ENCODE measurements at regions not wholly inside any gene's neighbourhood (a gene's known extent, or its start where the extent isn't known, plus 50 kb on each side); places are given as distances from the start of the nearest gene placed in this dataset.

- Histone ChIP-seq H3K9me3 (no peaks in the 10 kb centered on the region), H3K27ac (no peak overlapping the region), H3K27me3 (no peaks in the 10 kb centered on the region), H3K4me1 (no peaks in the 10 kb centered on the region), H3K36me3 (no peaks in the 10 kb centered on the region), H3K4me3 (no peak overlapping the region)
- no peak for DNase-seq (ENCODE audit: low spot score in 2 of 2)
- 96% methylated on average over 2 of the region's 2 CpGs for WGBS
- TF ChIP-seq CTCF (IDR thresholded peaks at IDR 0.05) (no peak), POLR2A (IDR thresholded peaks at IDR 0.05) (no peak), EP300 (IDR thresholded peaks at IDR 0.05) (no peak), POLR2AphosphoS5 (IDR thresholded peaks at IDR 0.05) (no peak)
These were observed 66.7 kb upstream of the NT5C1B start for GRCh38 chr2:18656048-18656447.

GRCh38 chr2:18651842-18652774 lies 62.7 kb upstream of the NT5C1B start:
- no peaks in the 10 kb centered on the region for H3K9me3 ChIP-seq
- no peak for TF ChIP-seq POLR2AphosphoS5 (IDR thresholded peaks at IDR 0.05)
- TF ChIP-seq CTCF (IDR thresholded peaks at IDR 0.05), result no peak
- no peak for TF ChIP-seq POLR2A (IDR thresholded peaks at IDR 0.05)
- no peak for TF ChIP-seq EP300 (IDR thresholded peaks at IDR 0.05)
- H3K27ac ChIP-seq, result no peak overlapping the region
- DNase-seq (ENCODE audit: low spot score in 2 of 2), result no peak
- H3K4me1 ChIP-seq, result no peaks in the 10 kb centered on the region
- H3K27me3 ChIP-seq, result no peaks in the 10 kb centered on the region
- no peak overlapping the region for H3K4me3 ChIP-seq
- 60% methylated on average over 3 of the region's 3 CpGs for WGBS
- no peaks in the 10 kb centered on the region for H3K36me3 ChIP-seq

GRCh38 chr2:18650221-18650620 lies 60.9 kb upstream of the NT5C1B start:
- Histone ChIP-seq H3K36me3 (no peaks in the 10 kb centered on the region), H3K4me3 (no peak overlapping the region), H3K9me3 (no peaks in the 10 kb centered on the region), H3K27me3 (no peaks in the 10 kb centered on the region), H3K4me1 (no peaks in the 10 kb centered on the region), H3K27ac (no peak overlapping the region)
- WGBS, result 39% methylated on average over 2 of the region's 2 CpGs
- DNase-seq (ENCODE audit: low spot score in 2 of 2), result no peak
- TF ChIP-seq CTCF (IDR thresholded peaks at IDR 0.05), result no peak
- TF ChIP-seq POLR2AphosphoS5 (IDR thresholded peaks at IDR 0.05), result no peak
- no peak for TF ChIP-seq EP300 (IDR thresholded peaks at IDR 0.05)
- TF ChIP-seq POLR2A (IDR thresholded peaks at IDR 0.05), result no peak

GRCh38 chr2:18649502-18650135 lies 60.2 kb upstream of the NT5C1B start:
- Histone ChIP-seq H3K4me1 (no peaks in the 10 kb centered on the region), H3K4me3 (no peak overlapping the region), H3K27me3 (no peaks in the 10 kb centered on the region), H3K9me3 (no peaks in the 10 kb centered on the region), H3K36me3 (no peaks in the 10 kb centered on the region), H3K27ac (no peak overlapping the region)
- WGBS, result 90% methylated on average over 1 of the region's 1 CpG
- no peak for TF ChIP-seq EP300 (IDR thresholded peaks at IDR 0.05)
- TF ChIP-seq CTCF (IDR thresholded peaks at IDR 0.05), result no peak
- no peak for TF ChIP-seq POLR2A (IDR thresholded peaks at IDR 0.05)
- no peak for TF ChIP-seq POLR2AphosphoS5 (IDR thresholded peaks at IDR 0.05)
- no peak for DNase-seq (ENCODE audit: low spot score in 2 of 2)

- H3K9me3 ChIP-seq, result no peaks in the 10 kb centered on the region
- no peak overlapping the region for H3K27ac ChIP-seq
- WGBS, result 96% methylated on average over 3 of the region's 3 CpGs
- no peak for TF ChIP-seq POLR2A (IDR thresholded peaks at IDR 0.05)
- no peak for TF ChIP-seq EP300 (IDR thresholded peaks at IDR 0.05)
- TF ChIP-seq POLR2AphosphoS5 (IDR thresholded peaks at IDR 0.05), result no peak
- no peak for TF ChIP-seq CTCF (IDR thresholded peaks at IDR 0.05)
- no peaks in the 10 kb centered on the region for H3K4me1 ChIP-seq
- no peak overlapping the region for H3K4me3 ChIP-seq
- H3K27me3 ChIP-seq, result no peaks in the 10 kb centered on the region
- DNase-seq (ENCODE audit: low spot score in 2 of 2), result no peak
- no peaks in the 10 kb centered on the region for H3K36me3 ChIP-seq
These were observed 58.8 kb upstream of the NT5C1B start for GRCh38 chr2:18648161-18648560.

Data from suprapubic skin (tissue), 4 donors.